ENCODE measurements at regions not wholly inside any gene's neighbourhood (a gene's known extent, or its start where the extent isn't known, plus 50 kb on each side); places are given as distances from the start of the nearest gene placed in this dataset.

GRCh38 chr1:19535214-19535613 lies 49.9 kb upstream of the CAPZB start:
- WGBS, result 88% methylated on average over 3 of the region's 3 CpGs
- no peak overlapping the region for H2BK5ac ChIP-seq (ENCODE audit: low read depth, low read length, poor library complexity, severe bottlenecking)
- no peaks in the 10 kb centered on the region for H3K27me3 ChIP-seq (ENCODE audit: control insufficient read depth in 1 of 2, insufficient read depth in 1 of 2, low read length in 2 of 2)
- H2AFZ ChIP-seq (ENCODE audit: low read depth, low read length), result no peak overlapping the region
- no peak overlapping the region for H2BK15ac ChIP-seq (ENCODE audit: low read depth, poor library complexity, severe bottlenecking)
- no peak overlapping the region for H4K8ac ChIP-seq (ENCODE audit: low read length)
- no peak overlapping the region for H3K4ac ChIP-seq (ENCODE audit: low read depth in 1 of 2, low read length in 2 of 2)
- H3K27ac ChIP-seq (ENCODE audit: low read length, poor library complexity, severe bottlenecking), result no peak overlapping the region
- H2BK120ac ChIP-seq (ENCODE audit: low read depth, low read length), result no peak overlapping the region
- no peak overlapping the region for H3K18ac ChIP-seq (ENCODE audit: low read depth in 1 of 2, low read length in 2 of 2)
- no peak overlapping the region for H3K4me2 ChIP-seq (ENCODE audit: low read length, poor library complexity, severe bottlenecking)
- H3K9me3 ChIP-seq (ENCODE audit: control insufficient read depth, low read length), result peaks cover 11% of the 10 kb centered on the region
- DNase-seq, result no peak
- H3K79me1 ChIP-seq (replicated peaks; ENCODE audit: low read length, poor library complexity, severe bottlenecking), result no peaks in the 10 kb centered on the region
- no peak overlapping the region for H3K14ac ChIP-seq (ENCODE audit: low read length in 2 of 2)
- H3K4me3 ChIP-seq (ENCODE audit: insufficient read depth in 1 of 2, low read depth in 1 of 2, low read length in 2 of 2), result no peak overlapping the region
- H3K4me1 ChIP-seq (ENCODE audit: control insufficient read depth, insufficient read depth, low read depth, low read length), result no peaks in the 10 kb centered on the region
- H3K23ac ChIP-seq (ENCODE audit: low read length in 2 of 2), result no peak overlapping the region
- H2BK12ac ChIP-seq (ENCODE audit: low read length in 2 of 2), result no peak overlapping the region
- no peaks in the 10 kb centered on the region for H3K36me3 ChIP-seq (ENCODE audit: control insufficient read depth in 1 of 2, insufficient read depth in 2 of 2, low read depth in 1 of 2, low read length in 2 of 2)
- H3K9ac ChIP-seq (ENCODE audit: low read length), result no peak overlapping the region
- H4K91ac ChIP-seq (ENCODE audit: low read length), result no peak overlapping the region
- H2AK5ac ChIP-seq (ENCODE audit: low read length, severe bottlenecking), result no peak overlapping the region

Measured in mesenchymal stem cell (in vitro differentiated cells and primary cell).